Esophagus squamous epithelium (tissue), 5 donors: ENCODE measurements at regions not wholly inside any gene's neighbourhood (a gene's known extent, or its start where the extent isn't known, plus 50 kb on each side); places are given as distances from the start of the nearest gene placed in this dataset.

ENCODE experiments used
- DNase-seq: peaks from one replicate; lab custom pipeline; 2025; lab: John Stamatoyannopoulos, UW
- H3K27ac ChIP-seq, 4 donors: fragments of 200-600 bp; sonication (generic); one replicate each; pipeline ENCODE4 v1.5.1; 2016 to 2019; ENCODE audit warnings: mild to moderate bottlenecking in 1 of 4
- H3K27me3 ChIP-seq, 4 donors: fragments of 200-600 bp; sonication (generic); 1 replicate in 3 of 4; 2 replicates in 1 of 4; pipeline versions ENCODE4 v1.5.1 to v1.6.0; 2017 to 2021; ENCODE audit warnings: antibody characterized with exemption in 1 of 4
- H3K36me3 ChIP-seq, 3 donors: fragments of 200-600 bp; sonication (generic); one replicate each; pipeline ENCODE4 v1.5.1; 2016 to 2019
- H3K4me1 ChIP-seq, 3 donors: fragments of 200-600 bp; sonication (generic); one replicate each; pipeline ENCODE4 v1.5.1; 2017 to 2019
- H3K4me3 ChIP-seq, 4 donors: fragments of 200-600 bp; sonication (generic); 1 replicate in 3 of 4; 2 replicates in 1 of 4; pipeline ENCODE4 v1.5.1; 2016 to 2019; ENCODE audit warnings: mild to moderate bottlenecking in 2 of 4, moderate library complexity in 1 of 4
- H3K9me3 ChIP-seq, 3 donors: fragments of 200-600 bp; sonication (generic); one replicate each; pipeline ENCODE4 v1.5.1; 2016 to 2019
- POLR2A ChIP-seq, 4 donors: fragments of 450-650 bp; IDR thresholded peaks; one replicate each; pipeline ENCODE4 v1.6.1; 2017; ENCODE audit warnings: antibody characterized with exemption in 4 of 4, mild to moderate bottlenecking in 4 of 4, moderate library complexity in 3 of 4
- WGBS, 2 donors: methylation state at CpG; one replicate each; pipeline ENCODE4 v1.1.5; 2018; 5-methylcytosine and 5-hydroxymethylcytosine counted together
- intact Hi-C: fragments of 100-400 bp; cut with DNase I; formaldehyde crosslinking; loops from one replicate; pipeline ENCODE4 v1.15.0; 2022
- TF ChIP-seq, protein P1 (sequence below), 6 experiments: fragments of 450-650 bp in 4 of 6; fragments of 200-600 bp in 2 of 6; sonication (generic) in 2 of 6; IDR thresholded peaks; one replicate each; pipeline ENCODE4 v1.5.1; 2016 to 2019; ENCODE audit warnings: antibody characterized with exemption in 6 of 6, mild to moderate bottlenecking in 4 of 6, moderate library complexity in 4 of 6
- donor health status: DM: yes; HTN: yes; CAD: no.

DNA sequence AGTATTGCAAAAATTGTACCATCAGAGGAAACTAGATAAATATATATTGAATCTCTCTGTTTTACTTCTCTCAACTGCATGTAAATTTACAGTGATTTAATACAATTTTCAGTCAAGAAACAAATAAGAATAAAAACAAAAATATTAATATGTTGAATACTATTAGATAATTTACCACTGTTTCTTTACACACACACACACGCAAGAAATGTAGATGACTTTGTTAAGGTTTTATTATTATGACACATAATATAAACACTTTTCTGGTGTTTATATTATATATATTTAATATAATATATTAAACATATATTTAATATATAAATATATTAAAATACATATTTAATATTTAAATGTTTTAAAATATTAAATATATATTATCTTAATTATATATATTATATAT, 814.3 kb upstream of the CDH10 start:
- Histone ChIP-seq H3K36me3 (no peaks in the 10 kb centered on the region), H3K9me3 (no peaks in the 10 kb centered on the region), H3K4me1 (no peaks in the 10 kb centered on the region), H3K27me3 (no peaks in the 10 kb centered on the region), H3K4me3 (no peak overlapping the region), H3K27ac (no peak overlapping the region)
- TF ChIP-seq, protein P1, sequence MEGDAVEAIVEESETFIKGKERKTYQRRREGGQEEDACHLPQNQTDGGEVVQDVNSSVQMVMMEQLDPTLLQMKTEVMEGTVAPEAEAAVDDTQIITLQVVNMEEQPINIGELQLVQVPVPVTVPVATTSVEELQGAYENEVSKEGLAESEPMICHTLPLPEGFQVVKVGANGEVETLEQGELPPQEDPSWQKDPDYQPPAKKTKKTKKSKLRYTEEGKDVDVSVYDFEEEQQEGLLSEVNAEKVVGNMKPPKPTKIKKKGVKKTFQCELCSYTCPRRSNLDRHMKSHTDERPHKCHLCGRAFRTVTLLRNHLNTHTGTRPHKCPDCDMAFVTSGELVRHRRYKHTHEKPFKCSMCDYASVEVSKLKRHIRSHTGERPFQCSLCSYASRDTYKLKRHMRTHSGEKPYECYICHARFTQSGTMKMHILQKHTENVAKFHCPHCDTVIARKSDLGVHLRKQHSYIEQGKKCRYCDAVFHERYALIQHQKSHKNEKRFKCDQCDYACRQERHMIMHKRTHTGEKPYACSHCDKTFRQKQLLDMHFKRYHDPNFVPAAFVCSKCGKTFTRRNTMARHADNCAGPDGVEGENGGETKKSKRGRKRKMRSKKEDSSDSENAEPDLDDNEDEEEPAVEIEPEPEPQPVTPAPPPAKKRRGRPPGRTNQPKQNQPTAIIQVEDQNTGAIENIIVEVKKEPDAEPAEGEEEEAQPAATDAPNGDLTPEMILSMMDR (IDR thresholded peaks at IDR 0.05) = no peak
- TF ChIP-seq POLR2A (IDR thresholded peaks at IDR 0.05) = no peak
- intact Hi-C loops = no loop called here
- DNase-seq = no peak
- WGBS, 2 donors = 87 to 91% methylated on average over 1 of the region's 1 CpG

DNA sequence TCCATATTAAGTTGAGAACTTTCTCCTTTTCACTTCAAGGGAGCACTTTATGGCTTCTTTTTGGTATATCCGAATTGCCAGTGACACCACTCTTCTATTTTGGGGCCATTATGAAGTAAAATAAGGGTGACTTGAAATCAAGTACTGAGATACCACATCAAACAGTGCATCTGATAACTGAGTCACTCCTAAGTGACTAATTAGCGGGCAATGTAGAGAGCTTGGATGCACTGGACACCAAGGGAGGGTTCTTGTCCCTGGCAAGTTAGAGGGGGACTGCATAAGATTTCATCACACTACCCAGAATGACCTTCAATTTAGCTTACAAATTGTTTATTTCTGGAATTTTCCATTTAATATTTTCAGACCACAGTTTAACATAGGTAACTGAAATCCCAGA, 813.9 kb upstream of the CDH10 start:
- H3K4me3 ChIP-seq = no peak overlapping the region
- WGBS, 2 donors = 69 to 85% methylated on average over 2 of the region's 2 CpGs
- H3K4me1 ChIP-seq = no peaks in the 10 kb centered on the region
- no peaks in the 10 kb centered on the region for H3K27me3 ChIP-seq
- no peaks in the 10 kb centered on the region for H3K36me3 ChIP-seq
- H3K27ac ChIP-seq = no peak overlapping the region
- no peaks in the 10 kb centered on the region for H3K9me3 ChIP-seq
- no peak for DNase-seq
- TF ChIP-seq POLR2A (IDR thresholded peaks at IDR 0.05) = no peak
- TF ChIP-seq, protein P1 (IDR thresholded peaks at IDR 0.05) = no peak
- intact Hi-C loops = no loop called here

DNA sequence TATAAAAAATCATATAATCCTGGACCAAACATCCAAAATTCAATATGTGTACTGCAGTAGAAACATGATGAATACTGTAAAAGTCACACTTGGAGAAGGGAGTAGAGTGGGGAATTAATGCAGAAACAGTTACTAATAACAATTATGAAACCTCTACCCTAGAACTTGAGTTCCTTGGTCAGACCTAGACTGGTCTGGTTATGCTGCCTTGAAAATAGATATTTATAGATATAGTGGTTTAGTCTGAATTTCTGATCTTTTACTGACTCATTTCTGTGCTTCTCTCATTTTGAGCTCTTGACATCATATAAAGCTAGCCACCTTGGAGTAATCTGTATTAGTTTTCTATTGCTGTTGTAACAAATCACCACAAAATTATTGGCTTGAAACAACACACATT, 808.7 kb upstream of the CDH10 start:
- Histone ChIP-seq H3K4me1 (no peaks in the 10 kb centered on the region), H3K36me3 (no peaks in the 10 kb centered on the region), H3K27ac (no peak overlapping the region), H3K27me3 (no peaks in the 10 kb centered on the region), H3K4me3 (no peak overlapping the region), H3K9me3 (no peaks in the 10 kb centered on the region)
- intact Hi-C loops = no loop called here
- TF ChIP-seq POLR2A (IDR thresholded peaks at IDR 0.05) = no peak
- TF ChIP-seq, protein P1 (IDR thresholded peaks at IDR 0.05) = no peak
- DNase-seq = no peak

DNA sequence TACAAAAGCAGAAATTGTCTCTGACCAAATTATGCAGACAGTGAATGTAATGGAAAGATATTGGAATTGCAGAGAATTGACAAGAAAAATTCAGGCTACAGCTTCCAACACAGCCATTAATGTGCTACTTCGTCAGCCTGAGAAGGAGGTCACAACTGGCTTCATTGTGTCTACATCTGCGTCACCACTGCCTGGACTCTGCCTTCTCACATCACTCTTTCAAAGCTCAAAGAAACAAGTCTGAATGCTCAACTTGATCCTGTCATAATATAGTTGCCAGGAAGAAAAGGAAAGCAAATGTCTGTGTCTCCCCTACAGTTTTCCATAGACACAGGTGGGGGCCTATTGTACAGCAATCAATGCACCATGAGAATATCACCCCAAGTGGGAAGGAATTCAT, 806.5 kb upstream of the CDH10 start:
- Histone ChIP-seq H3K27ac (no peak overlapping the region), H3K36me3 (no peaks in the 10 kb centered on the region), H3K9me3 (no peaks in the 10 kb centered on the region), H3K4me1 (no peaks in the 10 kb centered on the region), H3K27me3 (no peaks in the 10 kb centered on the region), H3K4me3 (no peak overlapping the region)
- TF ChIP-seq POLR2A (IDR thresholded peaks at IDR 0.05) = no peak
- TF ChIP-seq, protein P1 (IDR thresholded peaks at IDR 0.05) = no peak
- no peak for DNase-seq
- intact Hi-C loops = no loop called here
- WGBS, 2 donors = 60 to 71% methylated on average over 2 of the region's 2 CpGs

GRCh38 chr5:25448646-25449045, 803.9 kb upstream of the CDH10 start:
- Histone ChIP-seq H3K36me3 (no peaks in the 10 kb centered on the region), H3K9me3 (no peaks in the 10 kb centered on the region), H3K27ac (no peak overlapping the region), H3K27me3 (no peaks in the 10 kb centered on the region), H3K4me1 (no peaks in the 10 kb centered on the region), H3K4me3 (no peak overlapping the region)
- DNase-seq = no peak
- 66 to 75% methylated on average over 3 to 8 of the region's 10 CpGs for WGBS, 2 donors
- TF ChIP-seq POLR2A (IDR thresholded peaks at IDR 0.05) = no peak
- TF ChIP-seq, protein P1 (IDR thresholded peaks at IDR 0.05) = no peak
- intact Hi-C loops = no loop called here
